Caco-2 (cell line): ENCODE measurements at regions not wholly inside any gene's neighbourhood (a gene's known extent, or its start where the extent isn't known, plus 50 kb on each side); places are given as distances from the start of the nearest gene placed in this dataset.

Source experiments
- BruUV-seq: library from RNA; stranded (reverse); fragments of 400-500 nt; replicated peaks from 2 replicates; lab custom pipeline; 2021; lab: Mats Ljungman, UMichigan
- CTCF ChIA-PET: fragments of 300-600 bp; sonication (Branson Sonifier 250); formaldehyde crosslinking; loops from one replicate; lab custom pipeline; 2022; ENCODE audit warnings: antibody characterized with exemption; lab: Charles Lee
- POLR2A ChIA-PET: fragments of 300-600 bp; sonication (Branson Sonifier 250); formaldehyde crosslinking; loops from one replicate; lab custom pipeline; 2022; ENCODE audit warnings: antibody characterized with exemption; lab: Charles Lee
- DNase-seq, 2 experiments: peaks; one replicate each; pipeline versions ENCODE4 v3.0.0 to v3.0.0-alpha.2; 2020 to 2022
- H3K27me3 ChIP-seq: replicated peaks from 2 replicates; pipeline ENCODE4 v1.6.0; 2011; ENCODE audit warnings: low read length; ENCODE audit not compliant: control insufficient read depth, insufficient read depth
- H3K36me3 ChIP-seq: 2 replicates; pipeline ENCODE4 v1.5.1; 2011; ENCODE audit warnings: low read length; ENCODE audit not compliant: control insufficient read depth, insufficient read depth
- H3K4me1 ChIP-seq: fragments of 250-450 bp; sonication (Bioruptor Pico); 2 replicates; pipeline ENCODE4 v1.5.1; 2020; ENCODE audit warnings: mild to moderate bottlenecking
- H3K4me3 ChIP-seq: 2 replicates; pipeline ENCODE4 v1.5.1; 2011; ENCODE audit warnings: low read depth, mild to moderate bottlenecking, control low read depth, low read length
- H3K9me3 ChIP-seq: fragments of 250-450 bp; sonication (Bioruptor Pico); 2 replicates; pipeline ENCODE4 v1.5.1; 2020; ENCODE audit warnings: mild to moderate bottlenecking, moderate library complexity
- H3K27ac Mint-ChIP-seq: one replicate; pipeline ENCODE4 v1.8.0; 2022; ENCODE audit warnings: mixed read lengths; ENCODE audit not compliant: unreplicated experiment
- H3K27me3 Mint-ChIP-seq: one replicate; pipeline ENCODE4 v1.8.0; 2022; ENCODE audit warnings: mixed read lengths; ENCODE audit not compliant: insufficient read depth, unreplicated experiment
- H3K36me3 Mint-ChIP-seq: one replicate; pipeline ENCODE4 v1.8.0; 2022; ENCODE audit warnings: mild to moderate bottlenecking, mixed read lengths; ENCODE audit not compliant: insufficient read depth, unreplicated experiment
- H3K4me1 Mint-ChIP-seq: one replicate; pipeline ENCODE4 v1.8.0; 2022; ENCODE audit warnings: low read depth, mixed read lengths; ENCODE audit not compliant: unreplicated experiment
- H3K4me3 Mint-ChIP-seq: one replicate; pipeline ENCODE4 v1.8.0; 2022; ENCODE audit warnings: mild to moderate bottlenecking, moderate library complexity, mixed read lengths; ENCODE audit not compliant: unreplicated experiment
- H3K9me3 Mint-ChIP-seq: one replicate; pipeline ENCODE4 v1.8.0; 2022; ENCODE audit warnings: mixed read lengths; ENCODE audit not compliant: unreplicated experiment
- intact Hi-C: fragments of 100-400 bp; cut with micrococcal nuclease; formaldehyde crosslinking; loops from one replicate; pipeline ENCODE4 v1.10.0; 2022; ENCODE audit not compliant: unreplicated experiment
- TF ChIP-seq, protein P1 (sequence below), 2 experiments: fragments of 200-600 bp in 1 of 2; IDR thresholded peaks; 1 replicate in 1 of 2; 2 replicates in 1 of 2; pipeline versions ENCODE4 v1.5.1 to v1.8.0; 2011 to 2022; ENCODE audit warnings: antibody characterized with exemption in 1 of 2, control low read depth in 1 of 2, inconsistent platforms in 1 of 2, low read depth in 1 of 2, low read length in 1 of 2, mild to moderate bottlenecking in 1 of 2, moderate library complexity in 1 of 2; ENCODE audit not compliant: insufficient read depth in 1 of 2, severe bottlenecking in 1 of 2, unreplicated experiment in 1 of 2

- H3K36me3 ChIP-seq, result no peaks in the 10 kb centered on the region
- CTCF ChIA-PET, result no interaction called here
- no TSS peak for BruUV-seq
- intact Hi-C loops, result no loop called here
- Mint-ChIP-seq H3K27ac (no peak overlapping the region), H3K9me3 (no peaks in the 10 kb centered on the region), H3K4me3 (no peak overlapping the region), H3K4me1 (no peaks in the 10 kb centered on the region), H3K27me3 (no peaks in the 10 kb centered on the region), H3K36me3 (no peaks in the 10 kb centered on the region)
- H3K27me3 ChIP-seq, result no peaks in the 10 kb centered on the region
- no peaks in the 10 kb centered on the region for H3K4me1 ChIP-seq
- no peaks in the 10 kb centered on the region for H3K9me3 ChIP-seq
- no peak for DNase-seq
- POLR2A ChIA-PET, result no interaction called here
- H3K4me3 ChIP-seq, result no peak overlapping the region
- TF ChIP-seq, protein P1, sequence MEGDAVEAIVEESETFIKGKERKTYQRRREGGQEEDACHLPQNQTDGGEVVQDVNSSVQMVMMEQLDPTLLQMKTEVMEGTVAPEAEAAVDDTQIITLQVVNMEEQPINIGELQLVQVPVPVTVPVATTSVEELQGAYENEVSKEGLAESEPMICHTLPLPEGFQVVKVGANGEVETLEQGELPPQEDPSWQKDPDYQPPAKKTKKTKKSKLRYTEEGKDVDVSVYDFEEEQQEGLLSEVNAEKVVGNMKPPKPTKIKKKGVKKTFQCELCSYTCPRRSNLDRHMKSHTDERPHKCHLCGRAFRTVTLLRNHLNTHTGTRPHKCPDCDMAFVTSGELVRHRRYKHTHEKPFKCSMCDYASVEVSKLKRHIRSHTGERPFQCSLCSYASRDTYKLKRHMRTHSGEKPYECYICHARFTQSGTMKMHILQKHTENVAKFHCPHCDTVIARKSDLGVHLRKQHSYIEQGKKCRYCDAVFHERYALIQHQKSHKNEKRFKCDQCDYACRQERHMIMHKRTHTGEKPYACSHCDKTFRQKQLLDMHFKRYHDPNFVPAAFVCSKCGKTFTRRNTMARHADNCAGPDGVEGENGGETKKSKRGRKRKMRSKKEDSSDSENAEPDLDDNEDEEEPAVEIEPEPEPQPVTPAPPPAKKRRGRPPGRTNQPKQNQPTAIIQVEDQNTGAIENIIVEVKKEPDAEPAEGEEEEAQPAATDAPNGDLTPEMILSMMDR (IDR thresholded peaks at IDR 0.05; ENCODE audit: insufficient read depth in 1 of 2, low read depth in 1 of 2, low read length in 1 of 2, severe bottlenecking in 1 of 2, unreplicated experiment in 1 of 2), result no peak
Observed at GRCh38 chr4:124594945-124595344, 117.6 kb downstream of the ANKRD50 start.

GRCh38 chr4:124596816-124597215, 115.7 kb downstream of the ANKRD50 start:
- H3K4me1 ChIP-seq, result no peaks in the 10 kb centered on the region
- Mint-ChIP-seq H3K27ac (no peak overlapping the region), H3K36me3 (no peaks in the 10 kb centered on the region), H3K4me3 (no peak overlapping the region), H3K27me3 (no peaks in the 10 kb centered on the region), H3K9me3 (no peaks in the 10 kb centered on the region), H3K4me1 (no peaks in the 10 kb centered on the region)
- no TSS peak for BruUV-seq
- no peak overlapping the region for H3K4me3 ChIP-seq
- DNase-seq, result no peak
- H3K36me3 ChIP-seq, result no peaks in the 10 kb centered on the region
- intact Hi-C loops, result no loop called here
- CTCF ChIA-PET, result no interaction called here
- POLR2A ChIA-PET, result no interaction called here
- no peaks in the 10 kb centered on the region for H3K27me3 ChIP-seq
- TF ChIP-seq, protein P1 (IDR thresholded peaks at IDR 0.05; ENCODE audit: insufficient read depth in 1 of 2, low read depth in 1 of 2, low read length in 1 of 2, severe bottlenecking in 1 of 2, unreplicated experiment in 1 of 2), result no peak
- no peaks in the 10 kb centered on the region for H3K9me3 ChIP-seq

DNA sequence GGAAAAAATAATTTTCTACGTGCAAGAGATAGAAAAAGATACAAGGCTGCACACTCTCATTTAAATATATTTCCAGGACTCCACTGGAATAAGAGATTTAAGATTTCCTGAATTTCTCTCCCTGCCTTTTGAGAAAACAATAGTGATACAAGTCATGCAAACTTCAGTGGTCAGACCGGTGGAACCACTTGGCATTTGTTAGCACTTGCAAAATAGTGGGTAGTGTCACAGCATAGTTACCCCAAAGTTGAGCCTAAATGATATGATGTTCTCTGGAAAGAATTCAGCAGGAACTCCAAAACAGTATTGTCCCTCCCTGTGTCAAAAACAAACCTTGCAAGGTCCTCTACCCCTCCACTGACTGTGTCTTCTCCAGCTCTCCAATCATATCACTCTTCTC, 102.3 kb downstream of the ANKRD50 start:
- Mint-ChIP-seq H3K9me3 (no peaks in the 10 kb centered on the region), H3K27ac (no peak overlapping the region), H3K4me1 (peaks cover 6% of the 10 kb centered on the region), H3K4me3 (no peak overlapping the region), H3K27me3 (no peaks in the 10 kb centered on the region), H3K36me3 (no peaks in the 10 kb centered on the region)
- no peaks in the 10 kb centered on the region for H3K9me3 ChIP-seq
- TF ChIP-seq, protein P1 (IDR thresholded peaks at IDR 0.05; ENCODE audit: insufficient read depth in 1 of 2, low read depth in 1 of 2, low read length in 1 of 2, severe bottlenecking in 1 of 2, unreplicated experiment in 1 of 2), result no peak
- DNase-seq, result no peak
- BruUV-seq, result no TSS peak
- intact Hi-C loops, result no loop called here
- H3K4me3 ChIP-seq, result no peak overlapping the region
- POLR2A ChIA-PET, result no interaction called here
- no peaks in the 10 kb centered on the region for H3K27me3 ChIP-seq
- H3K36me3 ChIP-seq, result no peaks in the 10 kb centered on the region
- no peaks in the 10 kb centered on the region for H3K4me1 ChIP-seq
- CTCF ChIA-PET, result no interaction called here
